ENCODE measurements at regions not wholly inside any gene's neighbourhood (a gene's known extent, or its start where the extent isn't known, plus 50 kb on each side); places are given as distances from the start of the nearest gene placed in this dataset.

- H3K36me3 Mint-ChIP-seq (ENCODE audit: low read depth) = no peaks in the 10 kb centered on the region
- no peaks in the 10 kb centered on the region for H3K4me1 Mint-ChIP-seq
- no peak overlapping the region for H3K27ac Mint-ChIP-seq
- ChIA-PET CTCF (interaction anchor here (0.9 kb wide), 1 partner anchor 10 kb away, joined by 3 read pairs; no protein-coding TSS in a partner anchor), POLR2A (no interaction called here)
- ATAC-seq (ENCODE audit: low read depth) = no peak
- no peak overlapping the region for H3K4me3 Mint-ChIP-seq
- intact Hi-C loops (cut with micrococcal nuclease) = no loop called here
- TF ChIP-seq CTCF (IDR thresholded peaks at IDR 0.05) = no peak
- H3K27me3 Mint-ChIP-seq = no peaks in the 10 kb centered on the region
- no peaks in the 10 kb centered on the region for H3K9me3 Mint-ChIP-seq
- DNase-seq = no peak
These were observed 65.4 kb upstream of the BZW1 start for GRCh38 chr2:200746301-200746700.

- H3K9me3 Mint-ChIP-seq = no peaks in the 10 kb centered on the region
- no peak for ATAC-seq (ENCODE audit: low read depth)
These were observed 63.8 kb upstream of the BZW1 start for GRCh38 chr2:200747668-200748618.

GRCh38 chr2:200748779-200749178 is 62.9 kb upstream of the BZW1 start:
- no peak overlapping the region for H3K27ac Mint-ChIP-seq
- peaks cover 3% of the 10 kb centered on the region for H3K27me3 Mint-ChIP-seq
- no peak overlapping the region for H3K4me3 Mint-ChIP-seq
- no peaks in the 10 kb centered on the region for H3K36me3 Mint-ChIP-seq (ENCODE audit: low read depth)
- intact Hi-C loops (cut with micrococcal nuclease) = no loop called here
- no peaks in the 10 kb centered on the region for H3K4me1 Mint-ChIP-seq
- ATAC-seq (ENCODE audit: low read depth) (no peak), DNase-seq (no peak)
- no peak for TF ChIP-seq CTCF (IDR thresholded peaks at IDR 0.05)
- POLR2A ChIA-PET = no interaction called here
- CTCF ChIA-PET = no interaction called here
- H3K9me3 Mint-ChIP-seq = no peaks in the 10 kb centered on the region

More at GRCh38 chr2:200747668-200748618, 63.8 kb upstream of the BZW1 start:
- TF ChIP-seq CTCF (IDR thresholded peaks at IDR 0.05) = no peak
- H3K4me1 Mint-ChIP-seq = no peaks in the 10 kb centered on the region
- POLR2A ChIA-PET = no interaction called here
- intact Hi-C loops (cut with micrococcal nuclease) = no loop called here
- no peak overlapping the region for H3K4me3 Mint-ChIP-seq
- no peak for DNase-seq
- H3K36me3 Mint-ChIP-seq (ENCODE audit: low read depth) = no peaks in the 10 kb centered on the region
- CTCF ChIA-PET = no interaction called here
- no peaks in the 10 kb centered on the region for H3K27me3 Mint-ChIP-seq
- H3K27ac Mint-ChIP-seq = no peak overlapping the region

- no peak overlapping the region for H3K27ac Mint-ChIP-seq
- no peaks in the 10 kb centered on the region for H3K36me3 Mint-ChIP-seq (ENCODE audit: low read depth)
- POLR2A ChIA-PET = no interaction called here
These were observed 61.9 kb upstream of the BZW1 start for GRCh38 chr2:200749631-200750322.

More at GRCh38 chr2:200749631-200750322, 61.9 kb upstream of the BZW1 start:
- Mint-ChIP-seq H3K4me1 (no peaks in the 10 kb centered on the region), H3K4me3 (no peak overlapping the region), H3K27me3 (peaks cover 5% of the 10 kb centered on the region), H3K9me3 (no peaks in the 10 kb centered on the region)
- TF ChIP-seq CTCF (IDR thresholded peaks at IDR 0.05) = no peak
- no peak for DNase-seq
- intact Hi-C loops (cut with micrococcal nuclease) = no loop called here
- no peak for ATAC-seq (ENCODE audit: low read depth)
- CTCF ChIA-PET = no interaction called here

Measured in activated B cell treated with CpG ODN at 0.5 μM for 24 hours (primary cell).